Hippocampal formation (tissue), 2 donors: ENCODE measurements at regions not wholly inside any gene's neighbourhood (a gene's known extent, or its start where the extent isn't known, plus 50 kb on each side); places are given as distances from the start of the nearest gene placed in this dataset.

Experiments used
- DNase-seq, 2 donors: peaks; one replicate each; lab custom pipeline; 2025; lab: John Stamatoyannopoulos, UW

- DNase-seq = no peak
These were observed 302.3 kb upstream of the CITED2 start for GRCh38 chr6:139676718-139677117.

- DNase-seq = no peak
These were observed 291.8 kb upstream of the CITED2 start for GRCh38 chr6:139666284-139666683.

- DNase-seq = no peak
These were observed 289.5 kb upstream of the CITED2 start for GRCh38 chr6:139663996-139664395.

- DNase-seq = no peak
These were observed 285.3 kb upstream of the CITED2 start for GRCh38 chr6:139659711-139660110.

GRCh38 chr6:139659196-139659595, 284.7 kb upstream of the CITED2 start:
- no peak for DNase-seq

GRCh38 chr6:139657119-139657518, 282.7 kb upstream of the CITED2 start:
- no peak for DNase-seq

GRCh38 chr6:139655783-139656705, 281.6 kb upstream of the CITED2 start:
- no peak for DNase-seq

GRCh38 chr6:139654888-139655782, 280.7 kb upstream of the CITED2 start:
- no peak for DNase-seq

- DNase-seq = no peak
These were observed 279.9 kb upstream of the CITED2 start for GRCh38 chr6:139654309-139654708.

GRCh38 chr6:139653111-139653510, 278.7 kb upstream of the CITED2 start:
- no peak for DNase-seq

GRCh38 chr6:139650941-139651340, 276.5 kb upstream of the CITED2 start:
- DNase-seq = no peak

GRCh38 chr6:139649732-139650131, 275.3 kb upstream of the CITED2 start:
- DNase-seq = no peak

- DNase-seq = no peak
These were observed 274.7 kb upstream of the CITED2 start for GRCh38 chr6:139649128-139649527.

- DNase-seq = peak in 1 of 2 donors; percentile 18
These were observed 274.1 kb upstream of the CITED2 start for GRCh38 chr6:139648430-139649000.

GRCh38 chr6:139647841-139648240, 273.4 kb upstream of the CITED2 start:
- DNase-seq = no peak

- no peak for DNase-seq
These were observed 272.6 kb upstream of the CITED2 start for GRCh38 chr6:139647016-139647415.

GRCh38 chr6:139644821-139645220, 270.4 kb upstream of the CITED2 start:
- no peak for DNase-seq

- no peak for DNase-seq
These were observed 269.5 kb upstream of the CITED2 start for GRCh38 chr6:139643986-139644385.

GRCh38 chr6:139642346-139642745, 267.9 kb upstream of the CITED2 start:
- DNase-seq = no peak

GRCh38 chr6:139641376-139641775, 266.9 kb upstream of the CITED2 start:
- no peak for DNase-seq

- DNase-seq = no peak
These were observed 266.5 kb upstream of the CITED2 start for GRCh38 chr6:139640921-139641320.

GRCh38 chr6:139640448-139640847, 266.0 kb upstream of the CITED2 start:
- no peak for DNase-seq
